Esophagus squamous epithelium (tissue), 5 donors: ENCODE measurements at regions not wholly inside any gene's neighbourhood (a gene's known extent, or its start where the extent isn't known, plus 50 kb on each side); places are given as distances from the start of the nearest gene placed in this dataset.

ENCODE experiments used
- DNase-seq: peaks from one replicate; lab custom pipeline; 2025; lab: John Stamatoyannopoulos, UW
- H3K27ac ChIP-seq, 4 donors: fragments of 200-600 bp; sonication (generic); one replicate each; pipeline ENCODE4 v1.5.1; 2016 to 2019; ENCODE audit warnings: mild to moderate bottlenecking in 1 of 4
- H3K27me3 ChIP-seq, 4 donors: fragments of 200-600 bp; sonication (generic); 1 replicate in 3 of 4; 2 replicates in 1 of 4; pipeline versions ENCODE4 v1.5.1 to v1.6.0; 2017 to 2021; ENCODE audit warnings: antibody characterized with exemption in 1 of 4
- H3K36me3 ChIP-seq, 3 donors: fragments of 200-600 bp; sonication (generic); one replicate each; pipeline ENCODE4 v1.5.1; 2016 to 2019
- H3K4me1 ChIP-seq, 3 donors: fragments of 200-600 bp; sonication (generic); one replicate each; pipeline ENCODE4 v1.5.1; 2017 to 2019
- H3K4me3 ChIP-seq, 4 donors: fragments of 200-600 bp; sonication (generic); 1 replicate in 3 of 4; 2 replicates in 1 of 4; pipeline ENCODE4 v1.5.1; 2016 to 2019; ENCODE audit warnings: mild to moderate bottlenecking in 2 of 4, moderate library complexity in 1 of 4
- H3K9me3 ChIP-seq, 3 donors: fragments of 200-600 bp; sonication (generic); one replicate each; pipeline ENCODE4 v1.5.1; 2016 to 2019
- POLR2A ChIP-seq, 4 donors: fragments of 450-650 bp; IDR thresholded peaks; one replicate each; pipeline ENCODE4 v1.6.1; 2017; ENCODE audit warnings: antibody characterized with exemption in 4 of 4, mild to moderate bottlenecking in 4 of 4, moderate library complexity in 3 of 4
- WGBS, 2 donors: methylation state at CpG; one replicate each; pipeline ENCODE4 v1.1.5; 2018; 5-methylcytosine and 5-hydroxymethylcytosine counted together
- intact Hi-C: fragments of 100-400 bp; cut with DNase I; formaldehyde crosslinking; loops from one replicate; pipeline ENCODE4 v1.15.0; 2022
- TF ChIP-seq, protein P1 (sequence below), 6 experiments: fragments of 450-650 bp in 4 of 6; fragments of 200-600 bp in 2 of 6; sonication (generic) in 2 of 6; IDR thresholded peaks; one replicate each; pipeline ENCODE4 v1.5.1; 2016 to 2019; ENCODE audit warnings: antibody characterized with exemption in 6 of 6, mild to moderate bottlenecking in 4 of 6, moderate library complexity in 4 of 6
- donor health status: DM: yes; HTN: yes; CAD: no.

GRCh38 chr3:144407335-144407734 is 435.7 kb downstream of the DIPK2A start:
- WGBS, 2 donors, result 73 to 78% methylated on average over 2 of the region's 2 CpGs
- no peak for DNase-seq
- no peaks in the 10 kb centered on the region for H3K9me3 ChIP-seq
- intact Hi-C loops, result no loop called here
- no peaks in the 10 kb centered on the region for H3K4me1 ChIP-seq
- no peaks in the 10 kb centered on the region for H3K27me3 ChIP-seq
- H3K4me3 ChIP-seq, result no peak overlapping the region
- H3K27ac ChIP-seq, result no peak overlapping the region
- no peaks in the 10 kb centered on the region for H3K36me3 ChIP-seq
- no peak for TF ChIP-seq POLR2A (IDR thresholded peaks at IDR 0.05)
- TF ChIP-seq, protein P1, sequence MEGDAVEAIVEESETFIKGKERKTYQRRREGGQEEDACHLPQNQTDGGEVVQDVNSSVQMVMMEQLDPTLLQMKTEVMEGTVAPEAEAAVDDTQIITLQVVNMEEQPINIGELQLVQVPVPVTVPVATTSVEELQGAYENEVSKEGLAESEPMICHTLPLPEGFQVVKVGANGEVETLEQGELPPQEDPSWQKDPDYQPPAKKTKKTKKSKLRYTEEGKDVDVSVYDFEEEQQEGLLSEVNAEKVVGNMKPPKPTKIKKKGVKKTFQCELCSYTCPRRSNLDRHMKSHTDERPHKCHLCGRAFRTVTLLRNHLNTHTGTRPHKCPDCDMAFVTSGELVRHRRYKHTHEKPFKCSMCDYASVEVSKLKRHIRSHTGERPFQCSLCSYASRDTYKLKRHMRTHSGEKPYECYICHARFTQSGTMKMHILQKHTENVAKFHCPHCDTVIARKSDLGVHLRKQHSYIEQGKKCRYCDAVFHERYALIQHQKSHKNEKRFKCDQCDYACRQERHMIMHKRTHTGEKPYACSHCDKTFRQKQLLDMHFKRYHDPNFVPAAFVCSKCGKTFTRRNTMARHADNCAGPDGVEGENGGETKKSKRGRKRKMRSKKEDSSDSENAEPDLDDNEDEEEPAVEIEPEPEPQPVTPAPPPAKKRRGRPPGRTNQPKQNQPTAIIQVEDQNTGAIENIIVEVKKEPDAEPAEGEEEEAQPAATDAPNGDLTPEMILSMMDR (IDR thresholded peaks at IDR 0.05), result no peak

GRCh38 chr3:144409319-144409718 is 437.7 kb downstream of the DIPK2A start:
- no peak overlapping the region for H3K27ac ChIP-seq
- no peak overlapping the region for H3K4me3 ChIP-seq
- no peak for DNase-seq
- no peaks in the 10 kb centered on the region for H3K27me3 ChIP-seq
- no peaks in the 10 kb centered on the region for H3K4me1 ChIP-seq
- H3K9me3 ChIP-seq, result no peaks in the 10 kb centered on the region
- TF ChIP-seq, protein P1 (IDR thresholded peaks at IDR 0.05), result no peak
- no peak for TF ChIP-seq POLR2A (IDR thresholded peaks at IDR 0.05)
- no peaks in the 10 kb centered on the region for H3K36me3 ChIP-seq
- intact Hi-C loops, result no loop called here

GRCh38 chr3:144413068-144413467 is 441.4 kb downstream of the DIPK2A start:
- no peak overlapping the region for H3K4me3 ChIP-seq
- no peaks in the 10 kb centered on the region for H3K27me3 ChIP-seq
- H3K9me3 ChIP-seq, result no peaks in the 10 kb centered on the region
- WGBS, 2 donors, result 88 to 100% methylated on average over 2 of the region's 2 CpGs
- no peak overlapping the region for H3K27ac ChIP-seq
- DNase-seq, result no peak
- intact Hi-C loops, result no loop called here
- TF ChIP-seq, protein P1 (IDR thresholded peaks at IDR 0.05), result no peak
- no peak for TF ChIP-seq POLR2A (IDR thresholded peaks at IDR 0.05)
- H3K4me1 ChIP-seq, result no peaks in the 10 kb centered on the region
- no peaks in the 10 kb centered on the region for H3K36me3 ChIP-seq

GRCh38 chr3:144415492-144415891 is 443.9 kb downstream of the DIPK2A start:
- no peak overlapping the region for H3K27ac ChIP-seq
- no peaks in the 10 kb centered on the region for H3K9me3 ChIP-seq
- H3K4me1 ChIP-seq, result no peaks in the 10 kb centered on the region
- no peak for DNase-seq
- H3K36me3 ChIP-seq, result no peaks in the 10 kb centered on the region
- no peak overlapping the region for H3K4me3 ChIP-seq
- intact Hi-C loops, result no loop called here
- no peaks in the 10 kb centered on the region for H3K27me3 ChIP-seq
- no peak for TF ChIP-seq POLR2A (IDR thresholded peaks at IDR 0.05)
- TF ChIP-seq, protein P1 (IDR thresholded peaks at IDR 0.05), result no peak
- WGBS, 2 donors, result 13 to 39% methylated on average over 1 of the region's 1 CpG

DNA sequence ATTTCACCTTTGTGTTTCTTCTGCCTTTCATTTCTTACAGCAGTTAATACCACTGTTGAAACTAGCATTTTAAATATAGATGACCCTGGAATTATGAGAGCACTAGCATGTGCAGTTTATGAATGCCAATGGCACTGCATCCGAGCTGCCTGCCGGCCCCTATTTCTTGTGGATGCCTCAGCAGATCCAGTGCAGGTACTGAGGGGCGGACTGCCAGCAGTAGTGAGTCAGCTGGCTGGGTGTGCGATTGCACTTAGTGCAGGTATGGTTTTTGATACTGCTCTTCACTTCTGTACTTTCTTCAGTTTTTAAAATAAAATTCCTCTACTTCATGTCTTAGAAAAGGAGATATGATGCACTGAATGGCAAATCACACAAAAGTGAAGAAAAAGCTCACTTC is 453.0 kb downstream of the DIPK2A start:
- Histone ChIP-seq H3K4me3 (no peak overlapping the region), H3K9me3 (no peaks in the 10 kb centered on the region), H3K4me1 (peaks cover 0 to 6% (median 0%) of the 10 kb centered on the region in 3 donors), H3K36me3 (no peaks in the 10 kb centered on the region), H3K27ac (no peak overlapping the region), H3K27me3 (no peaks in the 10 kb centered on the region)
- DNase-seq, result no peak
- intact Hi-C loops, result no loop called here
- TF ChIP-seq, protein P1 (IDR thresholded peaks at IDR 0.05), result no peak
- no peak for TF ChIP-seq POLR2A (IDR thresholded peaks at IDR 0.05)
- WGBS, 2 donors, result 44 to 52% methylated on average over 3 to 4 of the region's 4 CpGs
